Body of pancreas (tissue), 4 donors: ENCODE measurements at regions not wholly inside any gene's neighbourhood (a gene's known extent, or its start where the extent isn't known, plus 50 kb on each side); places are given as distances from the start of the nearest gene placed in this dataset.

Experiments used
- CTCF ChIP-seq, 7 experiments: fragments of 450-650 bp in 4 of 7; fragments of 200-600 bp in 3 of 7; sonication (generic) in 3 of 7; IDR thresholded peaks; one replicate each; pipeline ENCODE4 v1.5.1; 2016 to 2019; ENCODE audit warnings: antibody characterized with exemption in 7 of 7
- POLR2A ChIP-seq, 3 donors: fragments of 450-650 bp; IDR thresholded peaks; one replicate each; pipeline ENCODE4 v1.6.1; 2016; ENCODE audit warnings: antibody characterized with exemption in 3 of 3, mild to moderate bottlenecking in 2 of 3

GRCh38 chr4:127165971-127166370 is 466.8 kb upstream of the INTU start:
- TF ChIP-seq CTCF (IDR thresholded peaks at IDR 0.05) (no peak), POLR2A (IDR thresholded peaks at IDR 0.05) (no peak)
